Nucleus accumbens (tissue), 56 donors: ENCODE measurements at regions not wholly inside any gene's neighbourhood (a gene's known extent, or its start where the extent isn't known, plus 50 kb on each side); places are given as distances from the start of the nearest gene placed in this dataset.
"Not testable (repeated sequence)": the region's sequence is repeated elsewhere in the genome, so short reads cannot be mapped to it uniquely, and the experiment has no call there.

ENCODE experiments used
- DNase-seq, 56 donors: peaks; one replicate each; lab custom pipeline; 2025; lab: John Stamatoyannopoulos, UW

DNA sequence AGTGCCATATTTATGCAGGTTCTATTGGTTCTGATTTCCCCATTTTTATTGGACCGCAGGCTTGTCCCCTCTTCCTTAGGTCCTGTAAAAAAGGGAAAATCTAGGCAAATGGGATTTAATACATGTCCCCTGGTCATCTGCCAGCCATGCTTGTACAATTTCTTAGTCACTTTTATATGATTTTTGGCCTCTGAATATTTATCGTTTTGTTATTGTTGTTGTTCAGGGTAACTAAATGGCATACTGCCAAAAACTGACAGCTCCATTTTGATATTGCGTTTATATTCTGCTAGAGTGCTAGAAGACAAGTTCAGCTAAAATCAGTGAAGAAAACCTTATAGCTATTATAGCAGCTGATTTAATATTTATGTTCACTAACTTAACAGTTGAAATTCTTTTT lies 770.2 kb upstream of the FAM174A start:
- no peak for DNase-seq

DNA sequence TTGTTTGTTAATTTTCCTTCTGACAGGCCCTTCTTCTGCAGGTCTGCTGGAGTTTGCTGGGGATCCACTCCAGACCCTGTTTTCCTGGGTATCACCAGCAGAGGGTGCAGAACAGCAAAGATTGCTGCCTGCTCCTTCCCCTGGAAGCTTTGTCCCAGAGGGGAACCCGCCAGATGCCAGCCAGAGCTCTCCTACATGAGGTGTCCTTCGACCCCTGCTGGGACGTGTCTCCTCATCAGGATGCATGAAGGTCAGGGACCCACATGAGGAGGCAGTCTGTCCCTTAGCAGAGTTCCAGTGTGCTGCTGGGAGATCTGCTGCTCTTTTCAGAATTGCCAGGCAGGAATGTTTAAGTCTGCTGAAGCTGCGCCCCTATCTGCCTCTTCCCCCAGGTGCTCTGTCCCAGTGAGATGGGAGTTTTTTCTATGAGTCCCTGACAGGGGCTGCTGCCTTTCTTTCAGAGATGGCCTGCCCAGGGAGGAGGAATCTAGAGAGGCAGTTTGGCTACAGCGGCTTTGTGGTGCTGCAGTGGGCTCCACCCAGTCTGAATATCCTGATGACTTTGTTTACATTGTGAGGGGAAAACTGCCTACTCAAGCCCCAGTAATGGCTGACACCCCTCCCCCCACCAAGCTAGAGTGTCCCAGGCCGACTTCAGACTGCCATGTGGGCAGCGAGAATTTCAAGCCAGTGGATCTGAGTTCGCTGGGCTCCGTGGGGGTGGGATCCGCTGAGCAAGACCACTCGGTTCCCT lies 772.0 kb upstream of the FAM174A start:
- DNase-seq, result no peak

DNA sequence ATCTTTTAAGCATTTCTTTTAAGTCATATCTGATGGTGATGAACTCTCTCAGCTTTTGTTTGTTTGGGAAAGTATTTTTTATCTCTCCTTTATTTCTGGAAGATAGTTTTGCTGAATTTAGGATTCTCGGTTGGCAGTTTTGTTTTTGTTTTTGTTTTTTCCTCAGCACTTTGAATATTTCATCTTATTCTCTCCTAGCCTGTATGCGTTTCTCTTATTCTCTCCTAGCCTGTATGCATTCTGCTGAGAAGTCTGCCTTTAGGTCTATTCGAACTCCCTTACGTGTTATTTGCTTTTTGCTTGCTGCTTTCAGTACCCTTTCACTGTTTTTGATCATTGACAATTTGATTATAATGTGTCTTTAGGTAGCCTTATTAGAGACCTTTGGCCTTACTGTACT lies 787.8 kb upstream of the FAM174A start:
- no peak for DNase-seq

- not testable (repeated sequence) for DNase-seq
Measured at GRCh38 chr5:99733146-99733545, 802.0 kb upstream of the FAM174A start.

DNA sequence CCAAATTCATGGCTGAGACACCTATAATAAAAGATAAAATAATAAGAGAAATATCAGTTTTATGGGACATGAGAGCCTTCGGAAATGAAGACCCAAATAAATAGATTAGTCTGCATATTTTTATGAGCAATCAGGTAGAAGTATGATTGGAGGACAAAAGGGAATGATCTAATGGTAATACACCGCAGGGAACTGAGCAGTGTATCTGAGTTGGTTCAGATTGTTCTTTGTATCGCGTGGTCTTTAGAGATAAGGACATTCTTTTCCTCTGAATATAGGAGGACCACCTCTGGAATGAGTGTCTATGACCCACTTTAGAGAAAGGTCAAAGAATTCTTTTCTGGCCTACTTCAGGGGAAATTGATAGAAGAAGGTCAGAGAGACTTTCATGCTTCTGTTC lies 801.8 kb upstream of the CHD1 start:
- not testable (repeated sequence) for DNase-seq

DNA sequence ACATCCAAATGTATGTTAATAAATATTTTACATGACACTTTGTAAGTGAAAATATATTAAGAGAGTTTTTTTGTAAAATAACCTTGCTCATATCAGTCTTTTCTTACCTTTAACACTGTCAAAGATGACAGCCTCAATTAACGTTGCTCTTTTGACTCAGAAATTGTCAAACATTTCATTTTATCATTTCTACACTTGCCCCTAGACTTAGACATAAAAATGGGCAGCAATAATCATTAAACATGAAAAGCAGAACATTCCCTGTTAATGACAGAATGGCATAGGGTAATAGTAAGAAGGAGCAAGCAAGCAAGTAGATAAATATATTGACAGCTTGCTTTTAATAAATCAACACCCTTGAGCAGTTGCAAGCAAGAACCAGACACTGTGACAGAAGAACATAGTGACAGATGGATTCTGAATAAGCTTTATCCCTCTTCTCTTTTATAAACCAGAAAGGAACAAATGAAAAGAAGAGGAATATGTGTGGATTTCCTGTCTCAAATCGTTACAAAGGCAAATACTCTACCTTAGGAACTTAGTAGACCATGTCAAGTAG lies 796.0 kb upstream of the CHD1 start:
- no peak for DNase-seq

DNA sequence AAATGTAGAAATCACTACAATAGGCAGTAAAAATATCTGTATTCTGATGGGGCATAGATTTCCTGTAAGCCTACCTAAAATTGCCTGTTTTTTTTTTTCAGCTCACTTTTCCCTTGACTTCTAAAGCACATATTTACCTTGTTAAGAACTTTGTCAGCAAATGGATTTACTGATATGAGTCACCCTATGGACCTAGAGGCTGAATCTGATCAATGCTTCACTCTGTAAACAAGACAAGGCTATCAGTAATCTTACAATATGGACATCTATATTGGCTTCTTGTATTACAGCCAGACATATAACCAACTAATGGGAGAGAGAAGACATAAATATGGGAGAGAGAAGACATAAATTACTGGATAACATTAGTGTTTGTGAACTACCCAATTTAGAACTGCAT lies 792.7 kb upstream of the CHD1 start:
- DNase-seq, result no peak

- DNase-seq, result no peak
Measured at GRCh38 chr5:99715921-99716320, 787.1 kb upstream of the CHD1 start.

- no peak for DNase-seq
Measured at GRCh38 chr5:99706160-99706559, 777.4 kb upstream of the CHD1 start.

DNA sequence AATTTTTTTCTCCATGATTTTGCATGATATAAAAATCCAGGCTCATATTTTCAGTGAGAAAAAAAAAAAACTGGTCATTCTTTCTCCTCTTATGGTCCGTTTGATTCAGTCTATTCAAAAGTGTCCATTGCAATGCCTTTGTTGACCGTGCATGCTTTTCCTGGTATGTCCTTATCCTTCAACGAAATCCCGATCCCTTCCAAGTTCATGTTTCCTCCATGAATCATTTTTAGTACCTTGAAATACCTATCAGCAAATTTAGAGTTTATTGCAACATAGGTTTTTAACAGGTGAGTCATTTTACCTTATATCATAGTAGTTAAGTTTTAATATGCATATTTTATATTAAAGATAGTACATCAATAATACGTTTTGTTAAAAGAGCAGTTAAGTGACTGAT lies 773.8 kb upstream of the CHD1 start:
- no peak for DNase-seq

- DNase-seq, result no peak
Measured at GRCh38 chr5:99694884-99695283, 766.1 kb upstream of the CHD1 start.

GRCh38 chr5:99686538-99686937 lies 757.7 kb upstream of the CHD1 start:
- DNase-seq, result no peak

DNA sequence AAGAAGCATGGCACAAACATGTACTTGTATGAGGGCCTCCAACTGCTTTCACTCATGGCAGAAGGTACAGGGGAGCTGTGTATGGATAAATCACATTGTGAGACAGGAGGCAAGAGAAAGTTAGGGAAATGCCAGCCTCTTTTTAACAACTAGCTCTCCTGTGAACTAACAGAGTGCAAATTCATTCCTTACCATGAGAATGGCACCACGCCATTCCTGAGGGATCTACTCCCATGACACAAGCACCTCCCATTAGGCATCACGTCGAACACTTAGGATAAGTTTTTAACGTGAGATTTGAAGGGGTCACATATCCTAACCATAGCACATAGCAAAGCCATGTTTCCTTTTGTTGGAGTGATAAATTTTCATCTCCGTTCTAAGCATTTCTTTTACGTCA lies 747.2 kb upstream of the CHD1 start:
- DNase-seq, result no peak

DNA sequence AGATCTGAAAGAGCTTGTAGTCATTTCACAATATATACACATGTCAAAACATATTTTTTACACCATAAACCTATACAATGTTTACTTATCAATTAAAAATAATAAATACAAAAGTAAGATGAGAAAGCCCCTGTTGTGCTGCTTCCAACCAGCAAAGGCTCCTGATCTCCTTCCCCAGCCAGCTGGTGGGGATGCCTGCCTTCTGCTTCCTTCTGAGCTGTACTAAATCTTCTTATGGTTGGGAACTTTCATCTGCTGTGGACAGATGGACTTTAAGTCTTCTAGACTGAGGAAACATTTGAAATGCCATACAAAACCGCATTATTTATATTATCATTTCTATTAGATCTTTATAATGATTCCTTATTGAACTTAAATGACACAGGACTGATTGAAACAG lies 745.3 kb upstream of the CHD1 start:
- DNase-seq, result no peak

DNA sequence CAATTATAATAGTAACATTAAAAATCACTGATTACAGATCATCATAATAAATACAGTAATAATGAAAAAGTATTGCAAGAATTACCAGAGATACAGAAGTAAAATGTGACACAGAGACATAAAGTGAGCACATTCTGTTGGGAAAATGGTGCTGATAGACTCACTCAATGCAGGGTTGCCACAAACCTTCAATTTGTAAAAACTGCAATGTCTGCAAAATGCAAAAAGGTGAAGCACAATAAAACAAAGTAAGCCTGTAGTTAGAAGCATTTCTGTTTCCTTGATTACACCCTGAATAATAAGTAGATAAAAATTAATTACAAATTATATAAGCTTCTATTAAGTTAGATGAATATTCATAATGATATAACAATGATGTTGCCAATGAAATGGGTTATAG lies 736.2 kb upstream of the CHD1 start:
- no peak for DNase-seq

DNA sequence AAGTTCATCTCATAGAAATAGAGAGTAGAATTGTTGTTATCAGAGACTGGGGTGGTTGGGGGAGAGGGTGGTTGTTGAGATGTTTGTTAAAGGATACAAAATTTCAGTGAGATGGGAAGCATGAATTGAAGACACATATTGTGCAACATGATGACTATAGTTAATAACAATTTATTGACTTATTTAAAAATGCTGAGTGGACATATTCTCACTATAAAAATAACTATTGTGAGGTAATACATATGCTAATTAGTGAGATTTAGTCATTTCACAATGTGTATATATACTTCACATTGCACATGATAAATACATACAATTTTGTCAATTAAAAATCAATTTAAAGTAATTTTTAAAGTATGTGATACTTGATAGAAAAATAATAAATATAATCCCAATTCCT lies 722.5 kb upstream of the CHD1 start:
- no peak for DNase-seq

- DNase-seq, result no peak
Measured at GRCh38 chr5:99646011-99646647, 717.3 kb upstream of the CHD1 start.

DNA sequence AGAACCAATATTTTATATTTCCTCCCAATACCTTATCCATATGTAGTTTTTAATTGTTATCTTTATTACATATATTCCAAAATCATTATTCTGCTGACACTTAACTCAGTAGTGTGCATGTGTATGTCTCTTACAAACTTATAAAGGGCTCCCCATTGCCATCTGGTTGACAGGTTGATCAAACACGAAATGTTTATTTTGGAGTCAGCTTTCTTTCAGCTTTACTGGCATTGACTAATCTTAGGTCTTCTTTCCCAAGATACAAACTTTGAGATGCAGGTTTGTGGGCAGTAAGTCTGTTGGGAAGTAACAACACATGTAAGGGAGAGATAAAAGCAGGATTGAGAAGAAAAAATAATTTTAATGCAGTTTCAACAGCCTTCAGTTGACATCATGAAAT lies 716.0 kb upstream of the CHD1 start:
- DNase-seq, result no peak

DNA sequence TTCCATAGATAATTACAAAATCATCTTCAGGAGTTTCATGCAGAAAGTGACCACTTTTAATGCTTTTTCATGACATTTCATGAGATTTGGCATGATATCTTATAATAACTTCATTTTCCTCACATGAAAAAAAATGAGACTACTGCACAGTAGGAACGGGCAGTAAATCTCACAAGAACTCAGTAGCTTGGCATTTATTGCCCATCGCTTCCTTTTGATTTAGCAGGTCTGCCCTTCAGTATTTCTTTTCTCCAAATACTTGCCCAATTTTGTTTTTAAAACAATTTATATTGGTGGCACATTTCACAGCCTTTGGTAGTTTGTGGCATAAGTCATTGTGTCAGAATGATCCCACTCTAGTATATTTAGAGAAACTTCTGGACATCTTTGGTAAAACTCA lies 711.8 kb upstream of the CHD1 start:
- no peak for DNase-seq

- no peak for DNase-seq
Measured at GRCh38 chr5:99639905-99640304, 711.1 kb upstream of the CHD1 start.

DNA sequence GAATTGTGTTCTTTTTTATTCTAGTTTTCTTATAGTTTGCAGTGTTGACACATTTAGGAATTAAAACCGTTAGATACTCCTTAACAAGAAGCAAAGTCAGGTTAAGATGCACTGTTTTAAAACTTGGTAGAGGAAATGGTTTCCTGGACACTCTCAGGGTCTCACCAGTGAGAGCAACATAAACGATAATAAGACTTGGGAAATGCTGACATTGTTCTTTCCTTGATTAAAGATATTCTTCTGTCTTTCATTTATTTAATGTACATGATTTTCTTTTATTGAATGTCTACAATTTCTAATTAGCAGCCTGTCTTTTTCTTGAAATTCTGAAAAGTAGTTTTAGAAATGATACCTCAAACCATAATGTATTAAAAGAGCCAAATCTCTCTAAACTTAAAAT lies 707.9 kb upstream of the CHD1 start:
- no peak for DNase-seq
